HG03520 (cell line): ENCODE measurements at regions not wholly inside any gene's neighbourhood (a gene's known extent, or its start where the extent isn't known, plus 50 kb on each side); places are given as distances from the start of the nearest gene placed in this dataset.
"Not testable (repeated sequence)": the region's sequence is repeated elsewhere in the genome, so short reads cannot be mapped to it uniquely, and the experiment has no call there.

Experiments
- ATAC-seq: cut with Tn5 transposase; IDR thresholded peaks from one replicate; pipeline ENCODE4 v1.9.1; 2021; ENCODE audit warnings: mild to moderate bottlenecking, moderate library complexity; ENCODE audit not compliant: unreplicated experiment

GRCh38 chr3:72270072-72270681 lies 485.2 kb upstream of the PROK2 start:
- no peak for ATAC-seq

DNA sequence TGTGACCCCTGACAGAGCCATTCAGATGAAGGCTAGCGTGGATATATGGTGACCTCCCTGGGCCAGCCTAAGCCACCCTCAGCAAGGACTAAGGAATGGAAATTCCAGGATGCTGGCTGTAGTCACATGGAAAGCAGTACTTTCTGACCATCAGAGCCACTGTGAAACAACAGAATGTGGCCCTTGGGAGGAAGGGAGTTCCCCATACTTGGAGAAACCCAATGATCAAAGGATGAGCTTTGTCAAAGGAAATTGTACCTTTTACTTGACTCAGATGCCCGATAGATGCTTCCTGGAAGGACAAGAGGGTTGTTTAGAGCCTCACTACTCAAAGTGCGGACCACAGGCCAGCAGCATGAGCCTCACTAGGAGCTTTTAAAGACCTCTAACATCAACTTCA lies 484.5 kb upstream of the PROK2 start:
- ATAC-seq, result no peak

- ATAC-seq, result not testable (repeated sequence)
These were observed 482.1 kb upstream of the PROK2 start for GRCh38 chr3:72266921-72267524.

- ATAC-seq, result no peak
These were observed 481.0 kb upstream of the PROK2 start for GRCh38 chr3:72266016-72266370.

GRCh38 chr3:72265256-72266015 lies 480.5 kb upstream of the PROK2 start:
- no peak for ATAC-seq

DNA sequence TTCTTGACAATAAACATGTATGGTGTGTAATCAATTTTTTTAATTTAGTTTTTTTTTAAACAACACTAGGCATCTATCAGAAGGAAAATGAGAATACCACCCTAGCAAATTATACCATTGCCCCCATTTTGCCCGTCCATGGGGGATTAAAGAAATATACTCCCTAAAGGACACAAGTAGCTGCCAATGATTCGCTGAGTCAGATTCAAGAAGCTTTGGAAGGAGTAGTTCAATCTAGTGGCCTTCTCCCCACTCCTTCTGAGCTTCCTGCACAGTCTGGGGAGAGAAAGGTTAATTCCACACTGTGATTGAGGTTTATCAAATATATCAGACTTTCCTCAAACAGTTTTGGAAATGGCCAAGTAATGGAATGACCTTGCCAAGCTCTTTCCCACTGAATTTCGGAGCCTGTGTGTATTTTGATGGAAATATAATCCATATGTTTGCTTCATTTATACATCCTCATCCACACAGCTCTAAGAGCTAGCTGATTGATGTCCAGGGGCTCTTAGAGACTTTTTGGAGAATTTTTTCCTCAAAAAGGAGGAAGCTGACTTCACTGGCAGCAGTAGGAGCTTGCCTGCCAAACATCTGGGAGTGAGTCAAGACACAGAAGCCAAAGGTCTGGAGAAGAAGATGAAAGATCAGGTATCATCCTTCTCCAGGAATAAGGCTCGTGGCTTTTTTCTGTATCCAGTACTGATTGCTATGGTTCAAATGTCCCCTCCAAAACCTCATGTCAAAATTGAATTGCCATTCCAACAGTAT lies 478.5 kb upstream of the PROK2 start:
- no peak for ATAC-seq

DNA sequence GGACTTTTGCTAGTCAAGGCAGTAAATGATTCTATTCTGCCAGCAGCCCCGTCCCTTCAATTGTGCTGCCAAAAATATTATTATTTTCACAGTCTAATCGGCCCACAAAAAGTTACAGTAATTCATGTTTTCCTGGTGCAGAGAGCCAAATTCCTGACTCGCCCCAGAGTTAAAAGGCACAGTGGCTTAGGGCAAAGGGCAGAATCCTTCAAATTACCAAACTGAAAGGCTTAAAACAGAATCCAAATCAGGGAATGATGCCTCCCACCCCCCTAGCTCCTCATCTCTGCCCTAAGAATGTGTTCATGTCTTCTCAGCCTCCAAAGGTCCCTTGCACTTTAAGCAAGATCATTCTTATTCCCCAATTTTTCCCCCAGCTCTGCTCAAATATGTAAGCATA lies 477.8 kb upstream of the PROK2 start:
- no peak for ATAC-seq

- ATAC-seq, result no peak
These were observed 476.9 kb upstream of the PROK2 start for GRCh38 chr3:72261566-72262564.

- ATAC-seq, result no peak
These were observed 475.6 kb upstream of the PROK2 start for GRCh38 chr3:72260588-72260910.

DNA sequence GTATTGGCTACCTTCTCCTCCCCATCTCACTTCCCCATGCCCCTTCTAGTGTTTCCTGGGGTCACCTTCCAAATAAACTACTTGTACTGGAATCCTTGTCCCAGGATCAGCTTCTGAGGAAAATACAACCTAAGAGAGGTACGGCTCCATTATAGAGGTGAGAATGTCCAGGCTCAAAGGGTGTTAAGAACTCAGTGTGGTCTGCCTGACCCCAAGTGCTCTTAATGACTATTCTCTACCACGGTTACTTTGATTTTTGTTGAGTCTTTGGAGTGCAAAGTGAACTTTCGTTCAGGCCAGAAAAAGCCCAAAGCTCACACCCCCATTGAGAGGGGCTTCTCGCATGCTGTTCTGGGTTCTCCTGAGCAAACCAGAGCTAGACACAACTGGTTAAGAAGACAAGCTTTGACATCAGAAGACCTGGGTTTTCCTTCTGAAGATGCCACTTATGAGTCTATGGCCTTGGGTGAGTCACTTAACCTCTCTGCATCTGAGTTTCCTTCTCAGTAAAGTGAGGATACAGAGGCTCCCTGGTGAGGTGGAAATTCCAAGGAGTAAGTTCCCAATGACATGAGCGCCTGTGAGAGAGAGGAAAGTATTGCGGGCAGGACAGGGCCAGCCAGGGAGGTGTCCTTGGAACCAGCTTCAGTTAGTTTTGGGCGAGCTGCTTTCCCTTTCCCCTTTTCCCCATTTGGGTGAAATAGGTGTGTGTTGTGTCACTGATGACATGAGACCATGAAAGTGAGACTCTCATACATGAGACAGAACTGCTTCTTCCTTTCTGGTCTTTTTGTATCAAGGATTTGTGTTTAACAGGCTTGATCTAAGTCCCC lies 475.0 kb upstream of the PROK2 start:
- no peak for ATAC-seq

DNA sequence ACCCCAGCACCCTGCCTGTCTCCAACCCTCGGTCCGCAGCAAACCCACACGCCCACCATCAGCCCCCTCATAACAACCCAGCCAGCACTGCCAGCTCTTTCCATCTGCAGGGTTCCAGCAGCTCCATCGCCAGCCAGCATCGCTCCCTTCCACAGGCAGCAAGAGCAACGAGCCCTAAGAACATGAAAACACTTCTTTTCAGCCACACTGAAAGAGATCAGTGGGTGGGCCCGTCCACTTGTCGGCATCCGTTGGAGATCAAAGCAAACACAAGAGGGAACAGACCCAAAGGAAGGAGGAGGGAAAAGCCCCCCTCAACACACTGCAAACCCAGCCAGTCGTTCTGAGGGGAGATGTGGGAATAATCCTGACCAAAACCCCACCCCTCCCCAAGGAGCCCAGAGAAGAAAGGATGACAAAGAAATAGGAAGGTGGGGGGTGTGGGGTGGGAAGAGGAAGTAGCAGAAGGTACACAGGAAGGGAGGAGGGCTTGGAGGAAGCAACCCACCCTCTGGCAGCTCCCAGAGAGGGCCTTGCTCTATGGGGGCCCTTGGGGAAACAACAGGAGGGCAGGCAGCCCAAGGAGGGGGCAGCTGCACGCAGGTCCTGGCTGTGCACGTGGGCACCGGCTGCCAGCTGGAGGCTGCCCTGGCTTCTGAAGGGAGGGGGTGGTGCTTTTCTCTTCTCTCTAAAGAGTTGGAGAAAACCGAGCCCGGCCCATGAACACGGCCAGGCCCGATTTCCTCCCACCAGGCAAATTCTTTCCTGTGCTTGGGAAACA lies 473.6 kb upstream of the PROK2 start:
- no peak for ATAC-seq

GRCh38 chr3:72257738-72258137 lies 472.8 kb upstream of the PROK2 start:
- no peak for ATAC-seq

DNA sequence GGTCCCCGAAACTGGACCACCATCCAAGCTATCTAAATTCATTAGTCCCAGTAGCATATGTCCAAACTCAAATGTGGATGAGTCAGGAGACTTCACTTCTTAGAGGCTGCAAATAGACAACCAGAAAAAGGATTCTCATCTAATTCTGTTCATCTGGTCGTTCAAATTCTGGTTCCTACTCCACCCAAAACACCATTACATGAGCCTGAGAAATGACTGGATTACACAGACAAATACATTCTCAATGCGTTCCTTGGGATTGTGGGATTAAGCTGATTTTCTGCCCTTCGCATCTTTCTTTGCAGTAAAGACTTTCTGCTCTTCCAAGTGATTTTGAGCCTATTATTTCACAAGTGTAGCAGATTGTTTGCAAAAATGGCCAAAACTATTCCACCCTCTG lies 472.3 kb upstream of the PROK2 start:
- no peak for ATAC-seq

DNA sequence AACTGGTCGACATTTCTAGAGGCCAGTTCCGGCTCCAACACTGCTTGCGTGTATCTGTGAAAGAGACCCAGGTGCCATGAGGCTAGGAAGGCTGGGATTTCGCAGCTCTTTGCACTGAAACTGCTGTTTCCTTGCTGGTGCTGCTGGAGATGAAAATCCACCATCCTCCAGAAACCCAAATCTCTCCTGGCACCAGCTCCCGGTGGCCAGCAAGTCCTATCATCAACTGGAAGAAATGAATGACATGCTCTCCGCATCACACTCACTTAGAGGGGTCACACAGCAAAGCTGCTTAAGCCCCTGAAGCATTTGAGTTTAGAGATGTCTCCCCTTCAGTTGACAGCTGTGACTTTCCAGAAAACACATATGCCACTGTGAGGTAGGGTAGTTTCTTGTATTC lies 471.8 kb upstream of the PROK2 start:
- ATAC-seq, result no peak

- no peak for ATAC-seq
These were observed 471.0 kb upstream of the PROK2 start for GRCh38 chr3:72255791-72256559.

DNA sequence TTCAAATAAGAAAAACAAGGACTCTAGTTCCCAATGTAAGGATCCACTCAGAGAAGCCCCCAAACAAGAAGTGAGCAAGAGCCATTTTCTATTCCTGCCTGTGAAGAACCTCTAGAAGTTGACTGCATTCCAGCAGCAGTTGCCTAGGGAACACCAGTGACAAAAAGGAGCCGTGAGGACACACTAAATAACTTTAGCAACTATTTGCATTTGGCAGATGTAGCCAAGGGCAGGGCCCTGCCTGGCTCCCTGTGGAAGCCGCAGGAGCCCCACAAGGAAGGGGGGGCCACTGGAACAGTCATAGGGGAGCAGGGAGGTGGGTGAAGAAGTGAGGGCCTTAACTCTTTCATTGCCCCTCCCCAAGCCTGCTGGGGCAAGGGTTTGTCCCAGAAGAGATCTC lies 470.2 kb upstream of the PROK2 start:
- ATAC-seq, result no peak

GRCh38 chr3:72254483-72254882 lies 469.5 kb upstream of the PROK2 start:
- no peak for ATAC-seq

DNA sequence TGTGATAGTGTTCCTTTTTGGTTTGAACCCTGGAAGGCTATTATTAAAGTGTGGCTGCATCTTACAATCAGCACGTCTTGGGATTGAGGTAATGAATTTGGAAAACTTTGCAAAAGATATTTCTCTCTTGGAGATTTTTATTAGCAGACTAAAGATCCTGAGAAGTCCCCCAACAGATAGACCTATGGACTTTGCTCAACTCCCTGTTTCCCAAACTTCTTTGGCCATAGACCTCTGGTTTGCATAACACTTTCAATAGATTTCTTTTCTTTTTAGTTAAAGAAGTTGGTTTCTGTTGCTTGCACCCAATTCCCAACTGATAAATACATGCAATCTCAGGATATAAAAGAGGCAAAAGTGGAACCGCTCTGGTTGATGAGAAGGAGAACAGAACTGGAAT lies 465.8 kb upstream of the PROK2 start:
- ATAC-seq, result no peak
